GM18511 (cell line): ENCODE measurements at regions not wholly inside any gene's neighbourhood (a gene's known extent, or its start where the extent isn't known, plus 50 kb on each side); places are given as distances from the start of the nearest gene placed in this dataset.

Experiments
- ATAC-seq: cut with Tn5 transposase; IDR thresholded peaks from one replicate; pipeline ENCODE4 v1.9.1; 2021; ENCODE audit warnings: mild to moderate bottlenecking, moderate library complexity; ENCODE audit not compliant: unreplicated experiment

GRCh38 chr5:35325836-35326235 lies 95.5 kb upstream of the PRLR start:
- ATAC-seq = no peak

GRCh38 chr5:35324679-35325078 lies 94.4 kb upstream of the PRLR start:
- no peak for ATAC-seq

GRCh38 chr5:35324201-35324600 lies 93.9 kb upstream of the PRLR start:
- ATAC-seq = no peak

- peak; percentile 32 for ATAC-seq
Observed at GRCh38 chr5:35320029-35320428, 89.7 kb upstream of the PRLR start.

GRCh38 chr5:35319333-35320002 lies 89.2 kb upstream of the PRLR start:
- ATAC-seq = peak; percentile 96

- ATAC-seq = no peak
Observed at GRCh38 chr5:35317586-35317985, 87.3 kb upstream of the PRLR start.

- no peak for ATAC-seq
Observed at GRCh38 chr5:35316611-35317274, 86.5 kb upstream of the PRLR start.

- ATAC-seq = no peak
Observed at GRCh38 chr5:35313291-35313690, 83.0 kb upstream of the PRLR start.

- ATAC-seq = no peak
Observed at GRCh38 chr5:35312267-35312666, 82.0 kb upstream of the PRLR start.

GRCh38 chr5:35309365-35310130 lies 79.3 kb upstream of the PRLR start:
- ATAC-seq = no peak

GRCh38 chr5:35308421-35308820 lies 78.1 kb upstream of the PRLR start:
- peak; percentile 82 for ATAC-seq

GRCh38 chr5:35306716-35307365 lies 76.6 kb upstream of the PRLR start:
- no peak for ATAC-seq

GRCh38 chr5:35305336-35306020 lies 75.2 kb upstream of the PRLR start:
- ATAC-seq = no peak

- no peak for ATAC-seq
Observed at GRCh38 chr5:35304291-35304690, 74.0 kb upstream of the PRLR start.

- ATAC-seq = peak; percentile 58
Observed at GRCh38 chr5:35303152-35303551, 72.9 kb upstream of the PRLR start.

GRCh38 chr5:35302544-35302943 lies 72.3 kb upstream of the PRLR start:
- peak; percentile 96 for ATAC-seq

- ATAC-seq = no peak
Observed at GRCh38 chr5:35297755-35298154, 67.5 kb upstream of the PRLR start.

- ATAC-seq = no peak
Observed at GRCh38 chr5:35294976-35295375, 64.7 kb upstream of the PRLR start.

GRCh38 chr5:35294017-35294416 lies 63.7 kb upstream of the PRLR start:
- no peak for ATAC-seq

GRCh38 chr5:35285435-35285834 lies 55.1 kb upstream of the PRLR start:
- no peak for ATAC-seq

- no peak for ATAC-seq
Observed at GRCh38 chr5:35285011-35285410, 54.7 kb upstream of the PRLR start.
